ENCODE measurements at regions not wholly inside any gene's neighbourhood (a gene's known extent, or its start where the extent isn't known, plus 50 kb on each side); places are given as distances from the start of the nearest gene placed in this dataset.

DNA sequence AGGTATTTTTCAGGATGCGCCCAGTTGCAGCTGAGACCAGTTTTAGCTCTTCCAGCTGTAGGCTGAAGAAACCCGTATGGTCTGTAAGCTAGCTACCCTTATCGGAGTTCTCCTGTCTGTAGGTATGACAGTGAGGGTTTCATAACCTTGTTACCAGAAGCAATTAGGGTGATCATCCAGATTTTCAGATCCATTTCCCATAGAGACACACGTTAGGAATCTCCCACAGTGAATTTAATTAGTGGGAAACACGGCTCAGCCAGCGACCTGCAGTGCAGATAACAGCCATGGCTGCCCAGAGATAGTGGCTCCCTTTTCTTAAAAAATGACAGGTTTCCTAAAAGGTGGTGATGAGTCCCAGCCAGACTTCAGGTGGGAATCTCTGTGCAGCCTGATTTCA is 111.1 kb downstream of the BTBD3 start:
- Histone ChIP-seq H3K27me3 (ENCODE audit: insufficient read depth, poor library complexity, severe bottlenecking) (no peaks in the 10 kb centered on the region), H3K27ac (replicated peaks) (no peak overlapping the region), H3K4me3 (replicated peaks; ENCODE audit: insufficient read depth, low read length) (no peak overlapping the region)
- no peak for DNase-seq (ENCODE audit: low read depth in 1 of 2, low spot score in 1 of 2)
- TF ChIP-seq, protein P1, sequence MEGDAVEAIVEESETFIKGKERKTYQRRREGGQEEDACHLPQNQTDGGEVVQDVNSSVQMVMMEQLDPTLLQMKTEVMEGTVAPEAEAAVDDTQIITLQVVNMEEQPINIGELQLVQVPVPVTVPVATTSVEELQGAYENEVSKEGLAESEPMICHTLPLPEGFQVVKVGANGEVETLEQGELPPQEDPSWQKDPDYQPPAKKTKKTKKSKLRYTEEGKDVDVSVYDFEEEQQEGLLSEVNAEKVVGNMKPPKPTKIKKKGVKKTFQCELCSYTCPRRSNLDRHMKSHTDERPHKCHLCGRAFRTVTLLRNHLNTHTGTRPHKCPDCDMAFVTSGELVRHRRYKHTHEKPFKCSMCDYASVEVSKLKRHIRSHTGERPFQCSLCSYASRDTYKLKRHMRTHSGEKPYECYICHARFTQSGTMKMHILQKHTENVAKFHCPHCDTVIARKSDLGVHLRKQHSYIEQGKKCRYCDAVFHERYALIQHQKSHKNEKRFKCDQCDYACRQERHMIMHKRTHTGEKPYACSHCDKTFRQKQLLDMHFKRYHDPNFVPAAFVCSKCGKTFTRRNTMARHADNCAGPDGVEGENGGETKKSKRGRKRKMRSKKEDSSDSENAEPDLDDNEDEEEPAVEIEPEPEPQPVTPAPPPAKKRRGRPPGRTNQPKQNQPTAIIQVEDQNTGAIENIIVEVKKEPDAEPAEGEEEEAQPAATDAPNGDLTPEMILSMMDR (IDR thresholded peaks at IDR 0.05; ENCODE audit: insufficient read depth, low read length) = no peak
- TF ChIP-seq GABPA (IDR thresholded peaks at IDR 0.05; ENCODE audit: low read depth) (no peak), SPI1 (IDR thresholded peaks at IDR 0.05; ENCODE audit: borderline replicate concordance, low read depth) (no peak), POLR2AphosphoS5 (IDR thresholded peaks at IDR 0.05; ENCODE audit: low read depth) (no peak)
- TF ChIP-seq, protein P2, sequence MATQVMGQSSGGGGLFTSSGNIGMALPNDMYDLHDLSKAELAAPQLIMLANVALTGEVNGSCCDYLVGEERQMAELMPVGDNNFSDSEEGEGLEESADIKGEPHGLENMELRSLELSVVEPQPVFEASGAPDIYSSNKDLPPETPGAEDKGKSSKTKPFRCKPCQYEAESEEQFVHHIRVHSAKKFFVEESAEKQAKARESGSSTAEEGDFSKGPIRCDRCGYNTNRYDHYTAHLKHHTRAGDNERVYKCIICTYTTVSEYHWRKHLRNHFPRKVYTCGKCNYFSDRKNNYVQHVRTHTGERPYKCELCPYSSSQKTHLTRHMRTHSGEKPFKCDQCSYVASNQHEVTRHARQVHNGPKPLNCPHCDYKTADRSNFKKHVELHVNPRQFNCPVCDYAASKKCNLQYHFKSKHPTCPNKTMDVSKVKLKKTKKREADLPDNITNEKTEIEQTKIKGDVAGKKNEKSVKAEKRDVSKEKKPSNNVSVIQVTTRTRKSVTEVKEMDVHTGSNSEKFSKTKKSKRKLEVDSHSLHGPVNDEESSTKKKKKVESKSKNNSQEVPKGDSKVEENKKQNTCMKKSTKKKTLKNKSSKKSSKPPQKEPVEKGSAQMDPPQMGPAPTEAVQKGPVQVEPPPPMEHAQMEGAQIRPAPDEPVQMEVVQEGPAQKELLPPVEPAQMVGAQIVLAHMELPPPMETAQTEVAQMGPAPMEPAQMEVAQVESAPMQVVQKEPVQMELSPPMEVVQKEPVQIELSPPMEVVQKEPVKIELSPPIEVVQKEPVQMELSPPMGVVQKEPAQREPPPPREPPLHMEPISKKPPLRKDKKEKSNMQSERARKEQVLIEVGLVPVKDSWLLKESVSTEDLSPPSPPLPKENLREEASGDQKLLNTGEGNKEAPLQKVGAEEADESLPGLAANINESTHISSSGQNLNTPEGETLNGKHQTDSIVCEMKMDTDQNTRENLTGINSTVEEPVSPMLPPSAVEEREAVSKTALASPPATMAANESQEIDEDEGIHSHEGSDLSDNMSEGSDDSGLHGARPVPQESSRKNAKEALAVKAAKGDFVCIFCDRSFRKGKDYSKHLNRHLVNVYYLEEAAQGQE (IDR thresholded peaks at IDR 0.05; ENCODE audit: insufficient replicate concordance, low read depth) = no peak

DNA sequence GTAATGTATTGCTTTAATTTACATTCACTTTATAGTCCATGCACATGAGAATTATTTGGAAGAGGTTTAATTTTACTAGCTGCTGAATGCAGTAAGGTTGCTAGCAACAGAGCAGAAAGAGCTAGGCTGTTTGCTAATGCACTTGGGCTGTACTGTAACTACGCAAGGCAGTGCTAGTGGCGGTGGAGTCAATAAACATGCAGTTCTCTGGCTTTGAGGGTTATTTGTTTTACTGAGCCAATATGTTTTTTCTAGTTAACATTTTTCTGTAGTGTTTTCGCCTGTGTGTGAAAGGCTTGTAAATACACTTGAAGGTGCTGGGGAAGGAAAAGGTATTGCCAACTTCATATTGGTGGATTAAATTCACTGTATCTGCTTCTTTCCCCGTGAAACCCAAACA is 112.8 kb downstream of the BTBD3 start:
- no peaks in the 10 kb centered on the region for H3K27me3 ChIP-seq (ENCODE audit: insufficient read depth, poor library complexity, severe bottlenecking)
- no peak overlapping the region for H3K4me3 ChIP-seq (replicated peaks; ENCODE audit: insufficient read depth, low read length)
- DNase-seq (ENCODE audit: low read depth in 1 of 2, low spot score in 1 of 2) = no peak
- TF ChIP-seq SPI1 (IDR thresholded peaks at IDR 0.05; ENCODE audit: borderline replicate concordance, low read depth) (no peak), GABPA (IDR thresholded peaks at IDR 0.05; ENCODE audit: low read depth) (no peak), POLR2AphosphoS5 (IDR thresholded peaks at IDR 0.05; ENCODE audit: low read depth) (no peak)
- TF ChIP-seq, protein P2 (IDR thresholded peaks at IDR 0.05; ENCODE audit: insufficient replicate concordance, low read depth) = no peak
- TF ChIP-seq, protein P1 (IDR thresholded peaks at IDR 0.05; ENCODE audit: insufficient read depth, low read length) = no peak
- no peak overlapping the region for H3K27ac ChIP-seq (replicated peaks)

DNA sequence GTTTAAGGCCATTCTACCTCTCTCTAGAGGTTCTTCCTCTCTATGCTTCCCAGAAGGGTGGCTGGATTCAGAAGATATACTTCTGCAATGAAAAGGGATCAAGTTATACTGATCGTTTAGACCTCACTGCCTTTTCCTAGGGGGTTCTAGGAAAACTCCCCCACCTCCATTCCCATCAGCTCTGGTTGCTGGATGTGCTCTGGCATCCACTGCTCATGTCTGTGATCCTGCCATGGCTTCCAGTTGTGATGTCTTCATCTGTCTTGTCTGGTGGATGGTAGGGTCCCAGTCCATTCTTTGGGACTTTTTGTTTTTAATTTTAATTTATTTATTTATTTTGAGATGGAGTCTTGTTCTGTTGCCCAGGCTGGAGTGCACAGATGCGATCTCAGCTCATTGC is 118.4 kb downstream of the BTBD3 start:
- TF ChIP-seq GABPA (IDR thresholded peaks at IDR 0.05; ENCODE audit: low read depth) (no peak), SPI1 (IDR thresholded peaks at IDR 0.05; ENCODE audit: borderline replicate concordance, low read depth) (no peak), POLR2AphosphoS5 (IDR thresholded peaks at IDR 0.05; ENCODE audit: low read depth) (no peak)
- TF ChIP-seq, protein P1 (IDR thresholded peaks at IDR 0.05; ENCODE audit: insufficient read depth, low read length) = no peak
- TF ChIP-seq, protein P2 (IDR thresholded peaks at IDR 0.05; ENCODE audit: insufficient replicate concordance, low read depth) = no peak

More for the DNA sequence above, 118.4 kb downstream of the BTBD3 start:
- Histone ChIP-seq H3K4me3 (replicated peaks; ENCODE audit: insufficient read depth, low read length) (no peak overlapping the region), H3K27ac (replicated peaks) (no peak overlapping the region), H3K27me3 (ENCODE audit: insufficient read depth, poor library complexity, severe bottlenecking) (no peaks in the 10 kb centered on the region)
- DNase-seq (ENCODE audit: low read depth in 1 of 2, low spot score in 1 of 2) = no peak

All from HL-60 (cell line).